Liver (tissue), 6 donors: ENCODE measurements at regions not wholly inside any gene's neighbourhood (a gene's known extent, or its start where the extent isn't known, plus 50 kb on each side); places are given as distances from the start of the nearest gene placed in this dataset.
"Not testable (repeated sequence)": the region's sequence is repeated elsewhere in the genome, so short reads cannot be mapped to it uniquely, and the experiment has no call there.

Source experiments
- DNase-seq: peaks from one replicate; pipeline ENCODE4 v3.0.0-alpha.2; 2017; ENCODE audit warnings: low spot score
- H3K27ac ChIP-seq, 2 donors: one replicate each; pipeline ENCODE4 v1.7.0; 2013; ENCODE audit warnings: inconsistent platforms in 2 of 2, low read length in 2 of 2, control low read depth in 1 of 2, low read depth in 1 of 2, mild to moderate bottlenecking in 1 of 2
- H3K27me3 ChIP-seq, 4 donors: one replicate each; pipeline versions ENCODE4 v1.6.1 to v1.7.0; 2013; ENCODE audit warnings: low read length in 3 of 4, inconsistent platforms in 1 of 4, mild to moderate bottlenecking in 1 of 4, moderate library complexity in 1 of 4; ENCODE audit not compliant: control insufficient read depth in 4 of 4, insufficient read depth in 4 of 4
- H3K36me3 ChIP-seq, 4 donors: one replicate each; pipeline versions ENCODE4 v1.6.1 to v1.7.0; 2013; ENCODE audit warnings: low read length in 3 of 4, mild to moderate bottlenecking in 3 of 4, low read depth in 1 of 4, moderate library complexity in 1 of 4; ENCODE audit not compliant: control insufficient read depth in 4 of 4, insufficient read depth in 3 of 4
- H3K4me1 ChIP-seq, 4 donors: one replicate each; pipeline versions ENCODE4 v1.6.1 to v1.7.0; 2013; ENCODE audit warnings: low read length in 3 of 4, mild to moderate bottlenecking in 3 of 4, moderate library complexity in 1 of 4; ENCODE audit not compliant: control insufficient read depth in 4 of 4, insufficient read depth in 4 of 4
- H3K4me3 ChIP-seq, 3 donors: one replicate each; pipeline versions ENCODE4 v1.6.1 to v1.7.0; 2013; ENCODE audit warnings: low read length in 3 of 3, control low read depth in 1 of 3, low read depth in 1 of 3, mild to moderate bottlenecking in 1 of 3
- H3K9ac ChIP-seq, 2 donors: one replicate each; pipeline ENCODE4 v1.7.0; 2013; ENCODE audit warnings: low read length in 2 of 2, mild to moderate bottlenecking in 2 of 2, moderate library complexity in 2 of 2, control low read depth in 1 of 2, low read depth in 1 of 2
- H3K9me3 ChIP-seq, 4 donors: one replicate each; pipeline versions ENCODE4 v1.6.1 to v1.7.0; 2013; ENCODE audit warnings: low read length in 3 of 4; ENCODE audit not compliant: control insufficient read depth in 4 of 4
- WGBS: extraction: QIAGEN DNeasy Blood & Tissue Kit; methylation state at CpG from one replicate; pipeline ENCODE4 v1.1.7; 2013; 5-methylcytosine and 5-hydroxymethylcytosine counted together
- TF ChIP-seq, protein P1 (sequence below): IDR thresholded peaks from 2 replicates; pipeline ENCODE4 v1.6.1; 2016; ENCODE audit warnings: antibody characterized with exemption
- donor health status: healthy.
- donor health status: healthy.
- donor health status: healthy.

DNA sequence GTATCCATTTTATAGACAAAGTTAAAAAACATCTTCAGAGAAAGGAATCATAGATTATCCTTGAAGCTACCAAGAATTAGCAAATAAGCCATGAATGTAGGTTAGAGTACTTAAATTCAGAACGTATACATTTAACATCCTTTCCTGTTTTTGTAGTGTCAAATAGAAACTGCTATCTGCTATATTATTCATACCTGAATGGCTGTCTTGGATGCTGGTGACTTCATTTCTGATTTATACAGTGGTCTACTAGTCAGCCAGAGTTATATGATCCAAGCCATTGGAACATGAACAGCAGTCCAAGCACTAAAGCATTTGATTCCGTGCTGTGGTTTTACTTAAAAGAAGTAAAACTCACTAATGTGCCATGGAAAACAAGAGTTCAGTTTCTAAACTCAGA lies 58.3 kb upstream of the VSIG4 start:
- Histone ChIP-seq H3K36me3 (no peaks in the 10 kb centered on the region), H3K4me1 (no peaks in the 10 kb centered on the region), H3K9ac (no peak overlapping the region), H3K27ac (no peak overlapping the region), H3K4me3 (no peak overlapping the region), H3K9me3 (no peaks in the 10 kb centered on the region), H3K27me3 (no peaks in the 10 kb centered on the region)
- WGBS: 88% methylated on average over 2 of the region's 2 CpGs
- DNase-seq: no peak
- TF ChIP-seq, protein P1, sequence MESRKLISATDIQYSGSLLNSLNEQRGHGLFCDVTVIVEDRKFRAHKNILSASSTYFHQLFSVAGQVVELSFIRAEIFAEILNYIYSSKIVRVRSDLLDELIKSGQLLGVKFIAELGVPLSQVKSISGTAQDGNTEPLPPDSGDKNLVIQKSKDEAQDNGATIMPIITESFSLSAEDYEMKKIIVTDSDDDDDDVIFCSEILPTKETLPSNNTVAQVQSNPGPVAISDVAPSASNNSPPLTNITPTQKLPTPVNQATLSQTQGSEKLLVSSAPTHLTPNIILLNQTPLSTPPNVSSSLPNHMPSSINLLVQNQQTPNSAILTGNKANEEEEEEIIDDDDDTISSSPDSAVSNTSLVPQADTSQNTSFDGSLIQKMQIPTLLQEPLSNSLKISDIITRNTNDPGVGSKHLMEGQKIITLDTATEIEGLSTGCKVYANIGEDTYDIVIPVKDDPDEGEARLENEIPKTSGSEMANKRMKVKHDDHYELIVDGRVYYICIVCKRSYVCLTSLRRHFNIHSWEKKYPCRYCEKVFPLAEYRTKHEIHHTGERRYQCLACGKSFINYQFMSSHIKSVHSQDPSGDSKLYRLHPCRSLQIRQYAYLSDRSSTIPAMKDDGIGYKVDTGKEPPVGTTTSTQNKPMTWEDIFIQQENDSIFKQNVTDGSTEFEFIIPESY: no peak

DNA sequence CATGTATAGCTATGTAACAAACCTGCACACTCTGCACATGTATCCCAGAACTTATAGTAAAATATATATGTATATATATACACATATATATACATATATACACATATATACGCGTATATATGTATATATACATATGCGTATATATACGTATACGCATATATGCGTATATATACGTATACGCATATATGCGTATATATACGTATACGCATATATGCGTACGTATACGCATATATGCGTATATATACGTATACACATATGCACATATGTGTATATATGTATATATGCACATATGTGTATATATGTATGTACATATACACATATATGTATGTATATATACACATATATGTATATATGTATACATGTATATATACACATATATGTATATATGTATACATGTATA lies 57.1 kb upstream of the VSIG4 start:
- not testable (repeated sequence) for H3K27ac ChIP-seq, H3K4me1 ChIP-seq, H3K36me3 ChIP-seq, H3K27me3 ChIP-seq, H3K4me3 ChIP-seq, H3K9me3 ChIP-seq, DNase-seq, H3K9ac ChIP-seq
- WGBS: 94% methylated on average over 16 of the region's 16 CpGs

GRCh38 chrX:66090004-66090403 lies 50.1 kb upstream of the VSIG4 start:
- not testable (repeated sequence) for H3K27ac ChIP-seq, H3K9ac ChIP-seq, H3K9me3 ChIP-seq, H3K27me3 ChIP-seq, H3K4me3 ChIP-seq, H3K36me3 ChIP-seq, DNase-seq, H3K4me1 ChIP-seq
